ENCODE measurements at regions not wholly inside any gene's neighbourhood (a gene's known extent, or its start where the extent isn't known, plus 50 kb on each side); places are given as distances from the start of the nearest gene placed in this dataset.

DNA sequence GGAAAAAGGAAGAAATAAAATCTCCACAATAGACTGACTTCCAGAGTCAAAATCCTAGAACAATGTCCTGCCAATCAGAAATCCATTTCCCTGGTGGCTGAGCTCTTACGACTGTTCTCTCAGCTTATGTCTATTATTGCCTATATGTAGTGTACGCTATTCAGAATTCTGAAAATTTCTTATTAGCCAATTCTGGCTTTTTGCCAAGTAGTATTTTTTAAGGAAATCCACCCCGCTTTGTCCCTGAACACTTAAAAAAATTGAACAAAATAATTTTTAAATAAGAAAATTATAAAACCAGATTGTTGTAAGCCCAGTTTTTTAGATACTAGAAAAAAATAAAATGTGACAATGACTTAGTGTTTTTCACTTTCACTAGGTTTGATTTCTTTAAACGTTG lies 143.0 kb downstream of the KCNA5 start:
- no peak for DNase-seq (ENCODE audit: low spot score)
- H3K27ac ChIP-seq: no peak overlapping the region
- CTCF ChIA-PET: no interaction called here
- POLR2A ChIA-PET (ENCODE audit: low non-redundant PET): no interaction called here
- TF ChIP-seq, protein P1, sequence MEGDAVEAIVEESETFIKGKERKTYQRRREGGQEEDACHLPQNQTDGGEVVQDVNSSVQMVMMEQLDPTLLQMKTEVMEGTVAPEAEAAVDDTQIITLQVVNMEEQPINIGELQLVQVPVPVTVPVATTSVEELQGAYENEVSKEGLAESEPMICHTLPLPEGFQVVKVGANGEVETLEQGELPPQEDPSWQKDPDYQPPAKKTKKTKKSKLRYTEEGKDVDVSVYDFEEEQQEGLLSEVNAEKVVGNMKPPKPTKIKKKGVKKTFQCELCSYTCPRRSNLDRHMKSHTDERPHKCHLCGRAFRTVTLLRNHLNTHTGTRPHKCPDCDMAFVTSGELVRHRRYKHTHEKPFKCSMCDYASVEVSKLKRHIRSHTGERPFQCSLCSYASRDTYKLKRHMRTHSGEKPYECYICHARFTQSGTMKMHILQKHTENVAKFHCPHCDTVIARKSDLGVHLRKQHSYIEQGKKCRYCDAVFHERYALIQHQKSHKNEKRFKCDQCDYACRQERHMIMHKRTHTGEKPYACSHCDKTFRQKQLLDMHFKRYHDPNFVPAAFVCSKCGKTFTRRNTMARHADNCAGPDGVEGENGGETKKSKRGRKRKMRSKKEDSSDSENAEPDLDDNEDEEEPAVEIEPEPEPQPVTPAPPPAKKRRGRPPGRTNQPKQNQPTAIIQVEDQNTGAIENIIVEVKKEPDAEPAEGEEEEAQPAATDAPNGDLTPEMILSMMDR (conservative IDR thresholded peaks at IDR 0.05; ENCODE audit: low read depth): no peak

DNA sequence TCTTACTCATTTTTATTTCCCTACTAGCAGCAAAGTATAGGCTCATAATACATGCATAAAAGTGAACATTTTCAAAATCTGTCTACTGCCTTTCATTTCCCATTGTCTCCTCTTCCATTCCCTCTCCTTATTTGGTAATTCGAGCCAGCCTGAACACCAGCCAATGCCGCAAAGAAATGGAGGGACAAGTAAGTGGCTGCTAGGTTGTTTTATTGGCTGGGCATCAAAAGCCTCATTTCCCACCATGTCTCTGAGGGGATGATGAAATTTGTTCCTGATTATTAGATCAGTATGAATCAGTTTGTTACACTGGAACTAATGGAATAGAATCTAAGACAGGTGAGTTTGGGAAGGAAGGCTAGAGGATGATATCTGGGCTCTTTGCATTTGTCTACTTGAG lies 143.5 kb downstream of the KCNA5 start:
- CTCF ChIA-PET: no interaction called here
- no peak overlapping the region for H3K27ac ChIP-seq
- TF ChIP-seq, protein P1 (conservative IDR thresholded peaks at IDR 0.05; ENCODE audit: low read depth): no peak
- POLR2A ChIA-PET (ENCODE audit: low non-redundant PET): no interaction called here
- DNase-seq (ENCODE audit: low spot score): no peak

DNA sequence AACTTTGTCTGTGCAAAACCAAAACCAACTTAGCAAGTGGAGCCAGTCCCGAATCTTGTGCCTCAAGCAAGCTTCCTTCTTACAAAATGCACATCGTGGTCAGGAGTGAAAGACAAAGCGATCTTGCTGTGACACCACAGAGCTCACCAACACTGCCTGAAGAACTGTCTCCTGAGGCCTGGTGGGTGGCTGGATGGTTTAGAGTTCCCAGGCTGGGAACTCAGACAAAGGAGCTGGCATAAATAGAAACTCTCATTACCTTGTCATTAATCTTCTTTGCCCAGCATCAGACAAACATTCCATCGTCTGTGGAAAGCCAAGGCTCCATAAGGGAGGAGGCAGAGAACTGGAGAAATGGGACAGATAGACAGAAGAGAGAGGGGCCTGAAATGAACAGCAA lies 144.8 kb downstream of the KCNA5 start:
- H3K27ac ChIP-seq: no peak overlapping the region
- TF ChIP-seq, protein P1 (conservative IDR thresholded peaks at IDR 0.05; ENCODE audit: low read depth): no peak
- no peak for DNase-seq (ENCODE audit: low spot score)
- ChIA-PET CTCF (no interaction called here), POLR2A (ENCODE audit: low non-redundant PET) (no interaction called here)

DNA sequence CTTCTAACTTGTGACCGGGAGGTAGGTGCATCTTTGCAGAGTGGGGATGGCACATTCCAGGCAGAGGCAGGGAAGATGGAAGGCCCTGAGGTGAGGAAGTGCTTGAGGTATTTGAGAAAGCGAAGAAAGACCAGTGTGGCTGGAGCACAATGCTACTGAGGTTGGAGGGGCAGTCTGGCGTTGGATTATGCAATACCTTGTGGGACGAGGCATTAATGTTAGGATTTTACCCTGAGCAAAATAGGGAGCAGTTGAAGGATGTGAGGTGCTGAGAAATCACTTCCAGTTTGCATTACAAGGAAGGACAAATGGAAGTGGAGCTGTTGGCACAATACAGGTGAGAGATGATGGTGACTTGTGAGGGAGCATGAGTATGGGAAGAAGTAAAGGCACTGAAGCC lies 145.5 kb downstream of the KCNA5 start:
- ChIA-PET CTCF (no interaction called here), POLR2A (ENCODE audit: low non-redundant PET) (no interaction called here)
- H3K27ac ChIP-seq: no peak overlapping the region
- TF ChIP-seq, protein P1 (conservative IDR thresholded peaks at IDR 0.05; ENCODE audit: low read depth): no peak
- DNase-seq (ENCODE audit: low spot score): no peak

DNA sequence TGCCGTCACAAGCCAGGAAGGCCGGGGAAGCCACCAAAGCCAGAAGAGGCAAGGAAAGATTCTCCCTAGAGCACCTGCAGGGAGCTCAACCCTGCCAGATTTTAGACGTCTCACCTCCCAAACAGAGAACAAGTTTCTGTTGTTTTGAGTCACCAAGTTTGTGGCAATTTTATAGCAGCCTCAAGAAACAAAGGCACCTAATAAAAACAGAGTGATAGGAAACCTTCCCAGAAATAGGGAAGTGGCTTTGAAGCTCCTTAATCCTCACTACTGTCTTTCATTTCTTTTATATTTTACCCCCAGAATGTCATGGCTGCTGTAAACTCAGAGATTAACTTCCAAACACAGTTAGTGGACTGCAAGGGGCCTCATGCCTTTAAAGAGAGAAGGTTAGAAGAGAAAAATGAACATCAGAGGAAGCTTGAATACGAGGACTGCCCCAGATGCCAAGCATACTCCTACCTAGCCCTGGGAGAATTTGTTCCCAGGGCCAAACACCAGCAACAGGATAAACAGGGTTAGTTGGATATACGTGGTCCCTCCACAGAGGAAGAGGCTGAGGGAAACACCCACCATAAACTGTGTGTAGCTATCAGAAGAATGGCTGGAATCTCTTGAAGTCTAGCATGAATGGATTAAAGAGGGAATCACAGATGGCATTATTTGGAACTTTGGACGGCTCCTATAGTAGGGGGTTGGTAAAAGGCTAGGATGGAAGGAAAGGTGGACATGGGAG lies 148.3 kb downstream of the KCNA5 start:
- POLR2A ChIA-PET (ENCODE audit: low non-redundant PET): no interaction called here
- no peak overlapping the region for H3K27ac ChIP-seq
- CTCF ChIA-PET: interaction anchor here (0.7 kb wide), 3 partner anchors 107 to 335 kb away, joined by 3 read pairs; no protein-coding TSS in a partner anchor
- TF ChIP-seq, protein P1 (conservative IDR thresholded peaks at IDR 0.05; ENCODE audit: low read depth): no peak
- no peak for DNase-seq (ENCODE audit: low spot score)

DNA sequence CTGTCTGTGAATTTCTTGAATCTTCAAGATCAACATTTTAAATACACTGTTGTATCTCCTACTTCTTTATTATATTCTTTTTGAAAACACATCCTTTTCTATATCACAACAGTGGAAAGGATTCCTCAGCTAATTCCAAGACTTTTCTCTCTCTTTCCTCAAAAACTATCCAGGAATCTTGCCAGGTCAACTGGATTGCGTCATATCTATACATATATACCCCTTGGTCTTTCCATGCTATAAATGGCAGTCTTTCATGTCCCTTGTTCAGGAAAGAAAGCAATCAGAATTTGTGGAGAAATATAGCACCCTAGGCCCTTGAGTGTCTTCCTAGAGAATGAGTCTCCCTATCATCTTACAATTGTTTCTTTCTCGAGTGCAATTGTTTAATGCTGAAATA lies 149.0 kb downstream of the KCNA5 start:
- DNase-seq (ENCODE audit: low spot score): no peak

More for the DNA sequence above, 149.0 kb downstream of the KCNA5 start:
- POLR2A ChIA-PET (ENCODE audit: low non-redundant PET): no interaction called here
- TF ChIP-seq, protein P1 (conservative IDR thresholded peaks at IDR 0.05; ENCODE audit: low read depth): no peak
- H3K27ac ChIP-seq: no peak overlapping the region
- CTCF ChIA-PET: no interaction called here
